ENCODE measurements at regions not wholly inside any gene's neighbourhood (a gene's known extent, or its start where the extent isn't known, plus 50 kb on each side); places are given as distances from the start of the nearest gene placed in this dataset.

- no peak for TF ChIP-seq ZNF462 (CRISPR knock-in tag; IDR thresholded peaks at IDR 0.05)
- no peak for TF ChIP-seq CTCF (conservative IDR thresholded peaks at IDR 0.05; ENCODE audit: low read depth in 2 of 2)
These were observed 50.7 kb upstream of the PTPRR start (continued) for GRCh38 chr12:70971001-70971794.
